ENCODE measurements at regions not wholly inside any gene's neighbourhood (a gene's known extent, or its start where the extent isn't known, plus 50 kb on each side); places are given as distances from the start of the nearest gene placed in this dataset.

DNA sequence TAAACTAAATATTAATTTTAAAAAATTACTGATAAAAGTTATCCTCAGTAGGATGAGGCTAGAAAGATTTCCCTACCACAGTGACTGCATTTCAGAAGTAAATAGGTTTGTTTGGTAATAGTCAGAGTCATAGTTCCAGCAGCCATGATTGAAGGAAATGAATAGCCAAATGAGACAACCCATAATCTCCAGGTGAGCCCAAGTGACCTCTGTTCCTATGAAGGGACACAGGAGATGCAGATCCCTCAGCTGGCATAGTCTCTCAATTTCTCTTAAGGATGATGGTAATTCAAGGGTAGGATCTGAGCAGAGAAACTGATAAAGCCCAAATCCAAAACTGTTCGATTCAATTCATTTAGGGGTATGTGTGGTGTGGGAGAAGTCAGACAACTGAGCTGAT is 461.8 kb downstream of the RAP2B start:
- no peaks in the 10 kb centered on the region for H3K4me1 ChIP-seq (ENCODE audit: insufficient read depth, low read length)
- no peak overlapping the region for H3K4me3 ChIP-seq (ENCODE audit: low read depth in 1 of 2, low read length in 2 of 2)
- H3K27me3 ChIP-seq (ENCODE audit: control insufficient read depth in 1 of 2, insufficient read depth in 2 of 2, low read length in 2 of 2), result no peaks in the 10 kb centered on the region
- no peaks in the 10 kb centered on the region for H3K9me3 ChIP-seq (ENCODE audit: low read length)
- H3K36me3 ChIP-seq (ENCODE audit: insufficient read depth, low read length), result no peaks in the 10 kb centered on the region
- H3K27ac ChIP-seq (ENCODE audit: low read depth, low read length), result no peak overlapping the region
- no peak overlapping the region for H3K9ac ChIP-seq (ENCODE audit: low read length)

DNA sequence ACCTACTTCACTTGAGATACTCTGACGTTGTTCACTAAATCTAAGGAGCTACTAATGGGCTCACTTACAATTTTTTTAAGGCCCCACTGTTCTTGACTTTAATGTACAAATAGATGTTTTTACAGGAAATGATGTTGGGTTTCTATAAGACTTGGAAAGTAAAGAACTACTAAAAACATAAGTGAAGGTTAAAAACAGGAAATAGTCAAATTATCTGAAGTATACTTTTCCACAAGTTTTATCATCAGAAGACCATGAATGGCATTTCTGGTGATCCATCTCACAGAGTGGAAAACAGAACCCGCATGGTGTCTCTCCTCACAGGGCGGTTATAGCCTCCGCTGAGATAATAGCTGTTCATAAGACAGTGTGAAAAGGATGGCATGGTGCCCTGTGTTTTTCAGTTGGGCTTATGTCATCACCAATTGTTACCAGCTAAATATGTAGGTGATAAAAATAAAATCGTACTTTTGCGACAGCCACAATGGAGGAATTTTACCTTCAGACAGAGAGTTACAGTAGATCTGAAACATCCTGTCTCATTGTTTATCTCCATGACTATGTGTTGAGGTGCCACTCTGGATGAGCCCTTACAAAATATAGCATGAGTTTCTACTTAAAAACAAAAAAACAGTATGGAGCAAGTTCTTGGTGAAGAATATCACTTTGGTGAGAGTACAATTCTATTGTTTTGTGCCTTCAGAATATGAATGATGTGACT is 462.4 kb downstream of the RAP2B start:
- H3K27ac ChIP-seq (ENCODE audit: low read depth, low read length), result no peak overlapping the region
- H3K27me3 ChIP-seq (ENCODE audit: control insufficient read depth in 1 of 2, insufficient read depth in 2 of 2, low read length in 2 of 2), result no peaks in the 10 kb centered on the region
- no peaks in the 10 kb centered on the region for H3K4me1 ChIP-seq (ENCODE audit: insufficient read depth, low read length)
- H3K9ac ChIP-seq (ENCODE audit: low read length), result no peak overlapping the region
- H3K4me3 ChIP-seq (ENCODE audit: low read depth in 1 of 2, low read length in 2 of 2), result no peak overlapping the region
- H3K9me3 ChIP-seq (ENCODE audit: low read length), result no peaks in the 10 kb centered on the region
- no peaks in the 10 kb centered on the region for H3K36me3 ChIP-seq (ENCODE audit: insufficient read depth, low read length)

DNA sequence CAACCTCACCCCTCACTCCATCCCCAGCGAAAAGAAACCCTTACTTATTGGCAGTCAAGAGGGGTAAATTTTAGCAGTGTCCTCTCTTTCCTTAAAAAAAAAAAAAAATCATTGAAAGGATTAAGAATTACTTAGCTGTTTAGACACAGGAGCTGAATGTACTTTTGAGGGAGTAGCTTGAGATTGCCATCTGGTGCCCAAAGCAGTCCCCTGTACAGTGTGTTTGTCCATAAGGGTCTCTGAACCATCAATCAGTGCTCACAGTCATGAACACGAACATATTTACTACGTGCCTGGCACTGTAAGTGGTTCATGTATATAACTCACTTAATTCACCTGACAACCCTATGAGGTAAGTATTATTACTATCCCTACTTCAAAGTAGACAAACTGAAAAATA is 463.5 kb downstream of the RAP2B start:
- H3K27me3 ChIP-seq (ENCODE audit: control insufficient read depth in 1 of 2, insufficient read depth in 2 of 2, low read length in 2 of 2), result no peaks in the 10 kb centered on the region
- H3K27ac ChIP-seq (ENCODE audit: low read depth, low read length), result no peak overlapping the region
- no peak overlapping the region for H3K9ac ChIP-seq (ENCODE audit: low read length)
- H3K36me3 ChIP-seq (ENCODE audit: insufficient read depth, low read length), result no peaks in the 10 kb centered on the region
- no peaks in the 10 kb centered on the region for H3K9me3 ChIP-seq (ENCODE audit: low read length)
- no peak overlapping the region for H3K4me3 ChIP-seq (ENCODE audit: low read depth in 1 of 2, low read length in 2 of 2)
- no peaks in the 10 kb centered on the region for H3K4me1 ChIP-seq (ENCODE audit: insufficient read depth, low read length)

DNA sequence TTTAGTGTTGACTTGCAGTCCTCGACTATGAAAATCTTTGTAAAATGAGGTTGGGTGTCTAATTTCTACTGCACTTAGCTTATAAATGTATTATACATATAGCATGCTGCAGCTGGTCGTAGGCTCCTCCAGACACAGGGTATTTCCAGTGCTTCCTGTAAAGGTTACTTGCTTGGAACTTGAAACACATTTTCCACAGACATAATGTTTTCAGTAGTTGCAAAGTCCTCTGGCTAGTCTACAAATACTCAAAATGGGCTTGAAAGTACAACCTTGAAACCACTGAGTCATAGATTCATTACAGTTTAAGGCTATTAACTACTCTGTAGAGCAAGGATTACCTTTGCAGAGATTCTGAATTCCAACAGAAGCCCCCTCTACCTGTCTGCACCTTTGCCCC is 464.1 kb downstream of the RAP2B start:
- no peaks in the 10 kb centered on the region for H3K27me3 ChIP-seq (ENCODE audit: control insufficient read depth in 1 of 2, insufficient read depth in 2 of 2, low read length in 2 of 2)
- H3K4me1 ChIP-seq (ENCODE audit: insufficient read depth, low read length), result no peaks in the 10 kb centered on the region
- no peak overlapping the region for H3K4me3 ChIP-seq (ENCODE audit: low read depth in 1 of 2, low read length in 2 of 2)
- no peaks in the 10 kb centered on the region for H3K9me3 ChIP-seq (ENCODE audit: low read length)
- H3K27ac ChIP-seq (ENCODE audit: low read depth, low read length), result no peak overlapping the region
- H3K36me3 ChIP-seq (ENCODE audit: insufficient read depth, low read length), result no peaks in the 10 kb centered on the region
- H3K9ac ChIP-seq (ENCODE audit: low read length), result no peak overlapping the region

GRCh38 chr3:153628591-153628990 is 466.6 kb downstream of the RAP2B start:
- Histone ChIP-seq H3K9me3 (ENCODE audit: low read length) (no peaks in the 10 kb centered on the region), H3K27ac (ENCODE audit: low read depth, low read length) (no peak overlapping the region), H3K9ac (ENCODE audit: low read length) (no peak overlapping the region), H3K4me3 (ENCODE audit: low read depth in 1 of 2, low read length in 2 of 2) (no peak overlapping the region), H3K4me1 (ENCODE audit: insufficient read depth, low read length) (no peaks in the 10 kb centered on the region), H3K36me3 (ENCODE audit: insufficient read depth, low read length) (no peaks in the 10 kb centered on the region), H3K27me3 (ENCODE audit: control insufficient read depth in 1 of 2, insufficient read depth in 2 of 2, low read length in 2 of 2) (no peaks in the 10 kb centered on the region)

GRCh38 chr3:153629148-153629547 is 467.1 kb downstream of the RAP2B start:
- no peaks in the 10 kb centered on the region for H3K9me3 ChIP-seq (ENCODE audit: low read length)
- H3K27me3 ChIP-seq (ENCODE audit: control insufficient read depth in 1 of 2, insufficient read depth in 2 of 2, low read length in 2 of 2), result no peaks in the 10 kb centered on the region
- no peak overlapping the region for H3K27ac ChIP-seq (ENCODE audit: low read depth, low read length)
- no peaks in the 10 kb centered on the region for H3K4me1 ChIP-seq (ENCODE audit: insufficient read depth, low read length)
- no peak overlapping the region for H3K4me3 ChIP-seq (ENCODE audit: low read depth in 1 of 2, low read length in 2 of 2)
- no peak overlapping the region for H3K9ac ChIP-seq (ENCODE audit: low read length)
- H3K36me3 ChIP-seq (ENCODE audit: insufficient read depth, low read length), result no peaks in the 10 kb centered on the region

- H3K27ac ChIP-seq (ENCODE audit: low read depth, low read length), result no peak overlapping the region
- H3K4me1 ChIP-seq (ENCODE audit: insufficient read depth, low read length), result no peaks in the 10 kb centered on the region
- H3K36me3 ChIP-seq (ENCODE audit: insufficient read depth, low read length), result no peaks in the 10 kb centered on the region
- no peaks in the 10 kb centered on the region for H3K27me3 ChIP-seq (ENCODE audit: control insufficient read depth in 1 of 2, insufficient read depth in 2 of 2, low read length in 2 of 2)
- no peak overlapping the region for H3K9ac ChIP-seq (ENCODE audit: low read length)
- no peak overlapping the region for H3K4me3 ChIP-seq (ENCODE audit: low read depth in 1 of 2, low read length in 2 of 2)
- no peaks in the 10 kb centered on the region for H3K9me3 ChIP-seq (ENCODE audit: low read length)
Observed at GRCh38 chr3:153631102-153631501, 469.1 kb downstream of the RAP2B start.

GRCh38 chr3:153631664-153632063 is 469.6 kb downstream of the RAP2B start:
- Histone ChIP-seq H3K9me3 (ENCODE audit: low read length) (no peaks in the 10 kb centered on the region), H3K4me1 (ENCODE audit: insufficient read depth, low read length) (no peaks in the 10 kb centered on the region), H3K36me3 (ENCODE audit: insufficient read depth, low read length) (no peaks in the 10 kb centered on the region)

DNA sequence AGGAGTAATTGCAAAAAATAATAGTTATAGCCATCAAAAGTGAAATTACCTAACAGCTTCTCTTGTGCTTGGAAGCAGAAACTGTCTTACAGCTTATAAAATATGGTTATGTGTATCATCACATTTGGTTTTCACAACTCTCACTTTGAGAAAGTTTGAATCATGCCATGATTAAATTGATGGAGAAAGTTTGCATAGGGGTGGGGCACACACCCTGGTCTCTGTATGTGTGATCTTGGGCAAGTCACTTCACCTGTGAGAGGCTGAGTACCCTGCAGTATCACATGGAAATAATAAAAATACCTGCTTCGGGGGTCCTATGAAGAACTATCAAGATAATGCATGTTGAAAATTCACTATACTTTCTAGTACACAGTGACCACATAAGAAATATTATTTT is 471.4 kb downstream of the RAP2B start:
- H3K27ac ChIP-seq (ENCODE audit: low read depth, low read length), result no peak overlapping the region
- no peak overlapping the region for H3K9ac ChIP-seq (ENCODE audit: low read length)
- no peaks in the 10 kb centered on the region for H3K9me3 ChIP-seq (ENCODE audit: low read length)
- no peaks in the 10 kb centered on the region for H3K36me3 ChIP-seq (ENCODE audit: insufficient read depth, low read length)
- H3K4me1 ChIP-seq (ENCODE audit: insufficient read depth, low read length), result no peaks in the 10 kb centered on the region
- H3K27me3 ChIP-seq (ENCODE audit: control insufficient read depth in 1 of 2, insufficient read depth in 2 of 2, low read length in 2 of 2), result no peaks in the 10 kb centered on the region
- H3K4me3 ChIP-seq (ENCODE audit: low read depth in 1 of 2, low read length in 2 of 2), result no peak overlapping the region

More at GRCh38 chr3:153631664-153632063, 469.6 kb downstream of the RAP2B start:
- no peak overlapping the region for H3K27ac ChIP-seq (ENCODE audit: low read depth, low read length)
- H3K9ac ChIP-seq (ENCODE audit: low read length), result no peak overlapping the region
- no peak overlapping the region for H3K4me3 ChIP-seq (ENCODE audit: low read depth in 1 of 2, low read length in 2 of 2)
- no peaks in the 10 kb centered on the region for H3K27me3 ChIP-seq (ENCODE audit: control insufficient read depth in 1 of 2, insufficient read depth in 2 of 2, low read length in 2 of 2)

- no peaks in the 10 kb centered on the region for H3K27me3 ChIP-seq (ENCODE audit: control insufficient read depth in 1 of 2, insufficient read depth in 2 of 2, low read length in 2 of 2)
- H3K9me3 ChIP-seq (ENCODE audit: low read length), result no peaks in the 10 kb centered on the region
- H3K9ac ChIP-seq (ENCODE audit: low read length), result no peak overlapping the region
- no peak overlapping the region for H3K4me3 ChIP-seq (ENCODE audit: low read depth in 1 of 2, low read length in 2 of 2)
- H3K36me3 ChIP-seq (ENCODE audit: insufficient read depth, low read length), result no peaks in the 10 kb centered on the region
- no peaks in the 10 kb centered on the region for H3K4me1 ChIP-seq (ENCODE audit: insufficient read depth, low read length)
- no peak overlapping the region for H3K27ac ChIP-seq (ENCODE audit: low read depth, low read length)
Observed at GRCh38 chr3:153634683-153635082, 472.7 kb downstream of the RAP2B start.

DNA sequence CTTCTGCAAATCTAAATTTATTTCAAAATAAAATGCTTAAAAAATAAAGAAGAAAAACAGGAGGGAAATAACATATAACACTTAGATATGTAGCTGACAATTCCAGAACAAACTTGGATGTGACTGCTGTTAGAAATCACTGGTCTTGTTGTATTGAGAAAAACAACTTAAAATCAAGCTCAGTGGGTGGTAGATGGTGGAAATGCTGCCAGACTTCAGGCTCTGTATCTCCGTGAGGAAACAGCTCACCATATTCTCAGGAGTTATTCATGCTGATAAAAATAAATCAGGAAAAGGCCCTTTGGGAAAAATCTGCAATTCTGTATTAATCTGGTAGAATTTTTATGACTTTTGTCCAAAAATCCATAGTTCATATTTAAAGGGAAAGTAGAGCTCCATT is 477.6 kb downstream of the RAP2B start:
- no peaks in the 10 kb centered on the region for H3K27me3 ChIP-seq (ENCODE audit: control insufficient read depth in 1 of 2, insufficient read depth in 2 of 2, low read length in 2 of 2)
- H3K4me1 ChIP-seq (ENCODE audit: insufficient read depth, low read length), result no peaks in the 10 kb centered on the region
- no peak overlapping the region for H3K4me3 ChIP-seq (ENCODE audit: low read depth in 1 of 2, low read length in 2 of 2)
- no peak overlapping the region for H3K9ac ChIP-seq (ENCODE audit: low read length)
- H3K36me3 ChIP-seq (ENCODE audit: insufficient read depth, low read length), result no peaks in the 10 kb centered on the region
- H3K27ac ChIP-seq (ENCODE audit: low read depth, low read length), result no peak overlapping the region
- H3K9me3 ChIP-seq (ENCODE audit: low read length), result no peaks in the 10 kb centered on the region
